WTC11 (cell line): ENCODE measurements at regions not wholly inside any gene's neighbourhood (a gene's known extent, or its start where the extent isn't known, plus 50 kb on each side); places are given as distances from the start of the nearest gene placed in this dataset.

Experiments used
- CREB1 ChIP-seq: sonication (generic); formaldehyde crosslinking; IDR thresholded peaks from 2 replicates; pipeline ENCODE4 v1.8.0; 2023; ENCODE audit warnings: mild to moderate bottlenecking, missing genetic modification reagents
- ESRRA ChIP-seq: sonication (generic); formaldehyde crosslinking; IDR thresholded peaks from 2 replicates; pipeline ENCODE4 v1.8.1; 2022; ENCODE audit warnings: mild to moderate bottlenecking, missing genetic modification reagents, borderline replicate concordance
- ETV6 ChIP-seq: sonication (generic); formaldehyde crosslinking; IDR thresholded peaks from 2 replicates; pipeline ENCODE4 v1.8.1; 2022; ENCODE audit warnings: mild to moderate bottlenecking, missing genetic modification reagents
- FOXK1 ChIP-seq: sonication (generic); formaldehyde crosslinking; IDR thresholded peaks from 2 replicates; pipeline ENCODE4 v1.8.0; 2022; ENCODE audit warnings: mild to moderate bottlenecking, moderate library complexity, missing genetic modification reagents
- NR2C2 ChIP-seq: sonication (generic); formaldehyde crosslinking; IDR thresholded peaks from 2 replicates; pipeline ENCODE4 v1.8.0; 2022; ENCODE audit warnings: mild to moderate bottlenecking, missing genetic modification reagents
- SP1 ChIP-seq: sonication (generic); formaldehyde crosslinking; conservative IDR thresholded peaks from 2 replicates; pipeline ENCODE4 v1.8.1; 2022; ENCODE audit warnings: missing genetic modification reagents
- TF ChIP-seq, protein P1 (sequence below): fragments of 200-600 bp; IDR thresholded peaks from 2 replicates; pipeline ENCODE4 v1.8.0; 2022; ENCODE audit warnings: antibody characterized with exemption
- TF ChIP-seq, protein P2 (sequence below): sonication (generic); formaldehyde crosslinking; IDR thresholded peaks from 2 replicates; pipeline ENCODE4 v1.8.0; 2022; ENCODE audit warnings: mild to moderate bottlenecking, missing genetic modification reagents
- TF ChIP-seq, protein P3 (sequence below): sonication (generic); formaldehyde crosslinking; IDR thresholded peaks from 2 replicates; pipeline ENCODE4 v1.8.1; 2023; ENCODE audit warnings: mild to moderate bottlenecking, moderate library complexity, missing genetic modification reagents
- TF ChIP-seq, protein P4 (sequence below): sonication (generic); formaldehyde crosslinking; IDR thresholded peaks from 2 replicates; pipeline ENCODE4 v1.8.0; 2022; ENCODE audit warnings: mild to moderate bottlenecking, missing genetic modification reagents

DNA sequence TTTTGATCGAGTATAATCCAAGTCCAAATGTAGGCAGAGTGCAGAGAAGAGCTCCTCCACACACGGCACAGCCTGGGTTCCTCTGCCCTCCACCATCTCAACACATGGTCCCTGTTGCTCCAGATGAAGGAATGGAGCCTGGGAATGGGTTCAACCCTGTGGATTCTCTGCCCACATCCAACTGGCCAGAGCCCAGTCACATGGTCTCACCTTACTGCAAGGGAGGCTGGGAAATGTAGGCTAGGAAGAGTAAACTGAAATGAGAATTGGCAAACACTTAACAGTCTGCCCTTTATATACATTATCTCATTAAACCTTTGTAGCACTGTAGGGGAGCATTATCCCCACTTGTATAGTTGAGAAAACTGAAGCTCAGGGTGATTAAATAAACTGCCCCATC is 60.1 kb upstream of the RAB4A start:
- TF ChIP-seq, protein P1, sequence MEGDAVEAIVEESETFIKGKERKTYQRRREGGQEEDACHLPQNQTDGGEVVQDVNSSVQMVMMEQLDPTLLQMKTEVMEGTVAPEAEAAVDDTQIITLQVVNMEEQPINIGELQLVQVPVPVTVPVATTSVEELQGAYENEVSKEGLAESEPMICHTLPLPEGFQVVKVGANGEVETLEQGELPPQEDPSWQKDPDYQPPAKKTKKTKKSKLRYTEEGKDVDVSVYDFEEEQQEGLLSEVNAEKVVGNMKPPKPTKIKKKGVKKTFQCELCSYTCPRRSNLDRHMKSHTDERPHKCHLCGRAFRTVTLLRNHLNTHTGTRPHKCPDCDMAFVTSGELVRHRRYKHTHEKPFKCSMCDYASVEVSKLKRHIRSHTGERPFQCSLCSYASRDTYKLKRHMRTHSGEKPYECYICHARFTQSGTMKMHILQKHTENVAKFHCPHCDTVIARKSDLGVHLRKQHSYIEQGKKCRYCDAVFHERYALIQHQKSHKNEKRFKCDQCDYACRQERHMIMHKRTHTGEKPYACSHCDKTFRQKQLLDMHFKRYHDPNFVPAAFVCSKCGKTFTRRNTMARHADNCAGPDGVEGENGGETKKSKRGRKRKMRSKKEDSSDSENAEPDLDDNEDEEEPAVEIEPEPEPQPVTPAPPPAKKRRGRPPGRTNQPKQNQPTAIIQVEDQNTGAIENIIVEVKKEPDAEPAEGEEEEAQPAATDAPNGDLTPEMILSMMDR, result no peak
- TF ChIP-seq, protein P2, sequence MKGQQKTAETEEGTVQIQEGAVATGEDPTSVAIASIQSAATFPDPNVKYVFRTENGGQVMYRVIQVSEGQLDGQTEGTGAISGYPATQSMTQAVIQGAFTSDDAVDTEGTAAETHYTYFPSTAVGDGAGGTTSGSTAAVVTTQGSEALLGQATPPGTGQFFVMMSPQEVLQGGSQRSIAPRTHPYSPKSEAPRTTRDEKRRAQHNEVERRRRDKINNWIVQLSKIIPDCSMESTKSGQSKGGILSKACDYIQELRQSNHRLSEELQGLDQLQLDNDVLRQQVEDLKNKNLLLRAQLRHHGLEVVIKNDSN (CRISPR knock-in tag), result peak; percentile 83
- TF ChIP-seq NR2C2 (CRISPR knock-in tag) (no peak), ETV6 (CRISPR knock-in tag) (no peak), ESRRA (no peak), FOXK1 (CRISPR knock-in tag) (no peak), CREB1 (no peak), SP1 (CRISPR knock-in tag) (no peak)
- TF ChIP-seq, protein P3, sequence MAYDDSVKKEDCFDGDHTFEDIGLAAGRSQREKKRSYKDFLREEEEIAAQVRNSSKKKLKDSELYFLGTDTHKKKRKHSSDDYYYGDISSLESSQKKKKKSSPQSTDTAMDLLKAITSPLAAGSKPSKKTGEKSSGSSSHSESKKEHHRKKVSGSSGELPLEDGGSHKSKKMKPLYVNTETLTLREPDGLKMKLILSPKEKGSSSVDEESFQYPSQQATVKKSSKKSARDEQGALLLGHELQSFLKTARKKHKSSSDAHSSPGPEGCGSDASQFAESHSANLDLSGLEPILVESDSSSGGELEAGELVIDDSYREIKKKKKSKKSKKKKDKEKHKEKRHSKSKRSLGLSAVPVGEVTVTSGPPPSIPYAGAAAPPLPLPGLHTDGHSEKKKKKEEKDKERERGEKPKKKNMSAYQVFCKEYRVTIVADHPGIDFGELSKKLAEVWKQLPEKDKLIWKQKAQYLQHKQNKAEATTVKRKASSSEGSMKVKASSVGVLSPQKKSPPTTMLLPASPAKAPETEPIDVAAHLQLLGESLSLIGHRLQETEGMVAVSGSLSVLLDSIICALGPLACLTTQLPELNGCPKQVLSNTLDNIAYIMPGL (CRISPR knock-in tag), result no peak
- TF ChIP-seq, protein P4, sequence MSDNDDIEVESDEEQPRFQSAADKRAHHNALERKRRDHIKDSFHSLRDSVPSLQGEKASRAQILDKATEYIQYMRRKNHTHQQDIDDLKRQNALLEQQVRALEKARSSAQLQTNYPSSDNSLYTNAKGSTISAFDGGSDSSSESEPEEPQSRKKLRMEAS (CRISPR knock-in tag), result no peak
